GM23338 (cell line): ENCODE measurements at regions not wholly inside any gene's neighbourhood (a gene's known extent, or its start where the extent isn't known, plus 50 kb on each side); places are given as distances from the start of the nearest gene placed in this dataset.

ENCODE experiments used
- ATAC-seq: fragments of 200-7000 bp; cut with Tn5 transposase; 3 replicates; pipeline ENCODE4 v1.9.1; 2020
- DNase-seq: peaks from one replicate; pipeline ENCODE4 v3.0.0-alpha.2; 2015; ENCODE audit warnings: low spot score
- H2AFZ ChIP-seq: fragments of 200-600 bp; sonication (generic); 2 replicates; pipeline ENCODE4 v1.8.0; 2016; ENCODE audit warnings: antibody characterized with exemption, mild to moderate bottlenecking, moderate library complexity
- H3F3A ChIP-seq: fragments of 200-600 bp; sonication (generic); replicated peaks from 2 replicates; pipeline ENCODE4 v1.8.0; 2017; ENCODE audit warnings: antibody characterized with exemption, mixed run types, low read depth
- H3K27ac ChIP-seq: fragments of 200-600 bp; sonication (generic); 2 replicates; pipeline ENCODE4 v1.6.1; 2016; ENCODE audit warnings: low read depth
- H3K27me3 ChIP-seq: fragments of 200-600 bp; sonication (generic); 2 replicates; pipeline ENCODE4 v1.8.0; 2016; ENCODE audit warnings: mild to moderate bottlenecking, mixed run types, moderate library complexity; ENCODE audit not compliant: insufficient read depth
- H3K36me3 ChIP-seq: fragments of 200-600 bp; sonication (generic); 2 replicates; pipeline ENCODE4 v1.8.0; 2016; ENCODE audit warnings: mild to moderate bottlenecking; ENCODE audit not compliant: insufficient read depth
- H3K4me1 ChIP-seq: fragments of 200-600 bp; sonication (generic); 2 replicates; pipeline ENCODE4 v1.8.0; 2016; ENCODE audit warnings: mild to moderate bottlenecking, moderate library complexity; ENCODE audit not compliant: insufficient read depth
- H3K4me2 ChIP-seq: fragments of 200-600 bp; sonication (generic); 2 replicates; pipeline ENCODE4 v1.7.1; 2017; ENCODE audit warnings: mixed run types
- H3K4me3 ChIP-seq: fragments of 200-600 bp; sonication (generic); 2 replicates; pipeline ENCODE4 v1.6.1; 2016; ENCODE audit warnings: mixed run types
- H3K79me2 ChIP-seq: fragments of 200-600 bp; sonication (generic); replicated peaks from 2 replicates; pipeline ENCODE4 v1.8.0; 2017; ENCODE audit warnings: mild to moderate bottlenecking; ENCODE audit not compliant: insufficient read depth
- H3K9me2 ChIP-seq: fragments of 200-600 bp; sonication (generic); 2 replicates; pipeline ENCODE4 v1.8.0; 2017; ENCODE audit not compliant: insufficient read depth
- H4K20me1 ChIP-seq: fragments of 200-600 bp; sonication (generic); replicated peaks from 2 replicates; pipeline ENCODE4 v1.8.0; 2017; ENCODE audit warnings: mild to moderate bottlenecking; ENCODE audit not compliant: insufficient read depth
- H3K27ac Mint-ChIP-seq: 2 replicates; pipeline ENCODE4 v1.8.0; 2020; ENCODE audit warnings: inconsistent platforms, mild to moderate bottlenecking, moderate library complexity, mixed read lengths
- H3K27me3 Mint-ChIP-seq: 3 replicates; pipeline ENCODE4 v1.8.0; 2022; ENCODE audit warnings: low read depth, mild to moderate bottlenecking, moderate library complexity, mixed read lengths, inconsistent platforms; ENCODE audit not compliant: insufficient read depth, poor library complexity
- H3K36me3 Mint-ChIP-seq: 3 replicates; pipeline ENCODE4 v1.8.0; 2021; ENCODE audit warnings: low read depth, mild to moderate bottlenecking, inconsistent platforms, moderate library complexity, mixed read lengths
- H3K4me1 Mint-ChIP-seq: 3 replicates; pipeline ENCODE4 v1.8.0; 2020; ENCODE audit warnings: mild to moderate bottlenecking, inconsistent platforms, mixed read lengths
- H3K4me3 Mint-ChIP-seq: 3 replicates; pipeline ENCODE4 v1.8.0; 2021; ENCODE audit warnings: moderate library complexity, mild to moderate bottlenecking, inconsistent platforms, mixed read lengths
- H3K9me3 Mint-ChIP-seq: 3 replicates; pipeline ENCODE4 v1.8.0; 2020; ENCODE audit warnings: moderate library complexity, mild to moderate bottlenecking, inconsistent platforms, mixed read lengths
- CREB1 ChIP-seq: fragments of 250-450 bp; sonication (Bioruptor Pico); IDR thresholded peaks from 2 replicates; pipeline ENCODE4 v1.5.0; 2020; ENCODE audit warnings: low read depth, mild to moderate bottlenecking, moderate library complexity
- EZH2 ChIP-seq: fragments of 200-600 bp; sonication (generic); IDR thresholded peaks from one replicate; pipeline ENCODE4 v1.8.0; 2017; ENCODE audit warnings: antibody characterized with exemption, mild to moderate bottlenecking, low read depth; ENCODE audit not compliant: unreplicated experiment
- EZH2phosphoT487 ChIP-seq: fragments of 200-600 bp; sonication (generic); IDR thresholded peaks from one replicate; pipeline ENCODE4 v1.8.1; 2018; ENCODE audit warnings: antibody characterized with exemption; ENCODE audit not compliant: unreplicated experiment
- NANOG ChIP-seq: IDR thresholded peaks from 2 replicates; pipeline ENCODE4 v1.6.1; 2016; ENCODE audit warnings: antibody characterized with exemption, borderline replicate concordance
- ZNF114 ChIP-seq: fragments of 250-450 bp; sonication (Bioruptor Pico); IDR thresholded peaks from 2 replicates; pipeline ENCODE4 v1.5.0; 2020; ENCODE audit warnings: mild to moderate bottlenecking, moderate library complexity
- TF ChIP-seq, protein P1 (sequence below), 2 experiments: fragments of 200-600 bp in 1 of 2; sonication (generic) in 1 of 2; conservative IDR thresholded peaks; 2 replicates each; pipeline versions ENCODE4 v1.5.1 to v1.6.1; 2016 to 2017; ENCODE audit warnings: antibody characterized with exemption in 2 of 2, low read depth in 2 of 2, mild to moderate bottlenecking in 2 of 2, moderate library complexity in 1 of 2
- TF ChIP-seq, protein P2 (sequence below): IDR thresholded peaks from one replicate; pipeline ENCODE4 v1.6.1; 2018; ENCODE audit warnings: antibody characterized with exemption; ENCODE audit not compliant: unreplicated experiment
- TF ChIP-seq, protein P3 (sequence below): IDR thresholded peaks from 2 replicates; pipeline ENCODE4 v1.6.1; 2016; ENCODE audit warnings: antibody characterized with exemption

- H2AFZ ChIP-seq = no peak overlapping the region
- no peak overlapping the region for H3K27ac ChIP-seq
- no peak overlapping the region for H3K4me3 Mint-ChIP-seq
- no peaks in the 10 kb centered on the region for H3F3A ChIP-seq
- H3K9me2 ChIP-seq = no peaks in the 10 kb centered on the region
- H3K36me3 ChIP-seq = 0 out of 2 replicates have a peak, but pooled peaks cover 5% of the 10 kb centered on the region
- H3K36me3 Mint-ChIP-seq = peaks cover 38% of the 10 kb centered on the region
- peaks cover 59% of the 10 kb centered on the region for H3K9me3 Mint-ChIP-seq
- TF ChIP-seq, protein P1, sequence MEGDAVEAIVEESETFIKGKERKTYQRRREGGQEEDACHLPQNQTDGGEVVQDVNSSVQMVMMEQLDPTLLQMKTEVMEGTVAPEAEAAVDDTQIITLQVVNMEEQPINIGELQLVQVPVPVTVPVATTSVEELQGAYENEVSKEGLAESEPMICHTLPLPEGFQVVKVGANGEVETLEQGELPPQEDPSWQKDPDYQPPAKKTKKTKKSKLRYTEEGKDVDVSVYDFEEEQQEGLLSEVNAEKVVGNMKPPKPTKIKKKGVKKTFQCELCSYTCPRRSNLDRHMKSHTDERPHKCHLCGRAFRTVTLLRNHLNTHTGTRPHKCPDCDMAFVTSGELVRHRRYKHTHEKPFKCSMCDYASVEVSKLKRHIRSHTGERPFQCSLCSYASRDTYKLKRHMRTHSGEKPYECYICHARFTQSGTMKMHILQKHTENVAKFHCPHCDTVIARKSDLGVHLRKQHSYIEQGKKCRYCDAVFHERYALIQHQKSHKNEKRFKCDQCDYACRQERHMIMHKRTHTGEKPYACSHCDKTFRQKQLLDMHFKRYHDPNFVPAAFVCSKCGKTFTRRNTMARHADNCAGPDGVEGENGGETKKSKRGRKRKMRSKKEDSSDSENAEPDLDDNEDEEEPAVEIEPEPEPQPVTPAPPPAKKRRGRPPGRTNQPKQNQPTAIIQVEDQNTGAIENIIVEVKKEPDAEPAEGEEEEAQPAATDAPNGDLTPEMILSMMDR (conservative IDR thresholded peaks at IDR 0.05; ENCODE audit: low read depth in 2 of 2) = no peak
- DNase-seq (no peak), ATAC-seq (no peak)
- peaks cover 28% of the 10 kb centered on the region for H3K27me3 ChIP-seq
- no peak overlapping the region for H3K4me3 ChIP-seq
- H3K4me1 Mint-ChIP-seq = no peaks in the 10 kb centered on the region
- no peaks in the 10 kb centered on the region for H4K20me1 ChIP-seq
- no peaks in the 10 kb centered on the region for H3K79me2 ChIP-seq
- no peak overlapping the region for H3K4me2 ChIP-seq
- H3K27ac Mint-ChIP-seq = no peak overlapping the region
- no peaks in the 10 kb centered on the region for H3K4me1 ChIP-seq
- H3K27me3 Mint-ChIP-seq = peaks cover 19% of the 10 kb centered on the region
These were observed 91.1 kb upstream of the ANKRD30BL start for GRCh38 chr2:132252894-132253264.

- Mint-ChIP-seq H3K36me3 (peaks cover 38% of the 10 kb centered on the region), H3K27ac (no peak overlapping the region), H3K4me3 (no peak overlapping the region), H3K27me3 (peaks cover 22% of the 10 kb centered on the region), H3K4me1 (no peaks in the 10 kb centered on the region), H3K9me3 (peaks cover 55% of the 10 kb centered on the region)
- Histone ChIP-seq H3K9me2 (no peaks in the 10 kb centered on the region), H4K20me1 (no peaks in the 10 kb centered on the region), H3K27ac (no peak overlapping the region), H3K4me2 (no peak overlapping the region), H3K27me3 (peaks cover 36% of the 10 kb centered on the region), H3K36me3 (0 out of 2 replicates have a peak, but pooled peaks cover 5% of the 10 kb centered on the region), H3K4me1 (no peaks in the 10 kb centered on the region), H3F3A (no peaks in the 10 kb centered on the region), H3K79me2 (no peaks in the 10 kb centered on the region), H3K4me3 (no peak overlapping the region), H2AFZ (no peak overlapping the region)
- DNase-seq (no peak), ATAC-seq (no peak)
- no peak for TF ChIP-seq EZH2
- TF ChIP-seq NANOG = no peak
- TF ChIP-seq EZH2phosphoT487 = no peak
- no peak for TF ChIP-seq ZNF114 (CRISPR knock-in tag)
- TF ChIP-seq, protein P2, sequence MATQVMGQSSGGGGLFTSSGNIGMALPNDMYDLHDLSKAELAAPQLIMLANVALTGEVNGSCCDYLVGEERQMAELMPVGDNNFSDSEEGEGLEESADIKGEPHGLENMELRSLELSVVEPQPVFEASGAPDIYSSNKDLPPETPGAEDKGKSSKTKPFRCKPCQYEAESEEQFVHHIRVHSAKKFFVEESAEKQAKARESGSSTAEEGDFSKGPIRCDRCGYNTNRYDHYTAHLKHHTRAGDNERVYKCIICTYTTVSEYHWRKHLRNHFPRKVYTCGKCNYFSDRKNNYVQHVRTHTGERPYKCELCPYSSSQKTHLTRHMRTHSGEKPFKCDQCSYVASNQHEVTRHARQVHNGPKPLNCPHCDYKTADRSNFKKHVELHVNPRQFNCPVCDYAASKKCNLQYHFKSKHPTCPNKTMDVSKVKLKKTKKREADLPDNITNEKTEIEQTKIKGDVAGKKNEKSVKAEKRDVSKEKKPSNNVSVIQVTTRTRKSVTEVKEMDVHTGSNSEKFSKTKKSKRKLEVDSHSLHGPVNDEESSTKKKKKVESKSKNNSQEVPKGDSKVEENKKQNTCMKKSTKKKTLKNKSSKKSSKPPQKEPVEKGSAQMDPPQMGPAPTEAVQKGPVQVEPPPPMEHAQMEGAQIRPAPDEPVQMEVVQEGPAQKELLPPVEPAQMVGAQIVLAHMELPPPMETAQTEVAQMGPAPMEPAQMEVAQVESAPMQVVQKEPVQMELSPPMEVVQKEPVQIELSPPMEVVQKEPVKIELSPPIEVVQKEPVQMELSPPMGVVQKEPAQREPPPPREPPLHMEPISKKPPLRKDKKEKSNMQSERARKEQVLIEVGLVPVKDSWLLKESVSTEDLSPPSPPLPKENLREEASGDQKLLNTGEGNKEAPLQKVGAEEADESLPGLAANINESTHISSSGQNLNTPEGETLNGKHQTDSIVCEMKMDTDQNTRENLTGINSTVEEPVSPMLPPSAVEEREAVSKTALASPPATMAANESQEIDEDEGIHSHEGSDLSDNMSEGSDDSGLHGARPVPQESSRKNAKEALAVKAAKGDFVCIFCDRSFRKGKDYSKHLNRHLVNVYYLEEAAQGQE = no peak
- no peak for TF ChIP-seq CREB1 (CRISPR knock-in tag)
- TF ChIP-seq, protein P3, sequence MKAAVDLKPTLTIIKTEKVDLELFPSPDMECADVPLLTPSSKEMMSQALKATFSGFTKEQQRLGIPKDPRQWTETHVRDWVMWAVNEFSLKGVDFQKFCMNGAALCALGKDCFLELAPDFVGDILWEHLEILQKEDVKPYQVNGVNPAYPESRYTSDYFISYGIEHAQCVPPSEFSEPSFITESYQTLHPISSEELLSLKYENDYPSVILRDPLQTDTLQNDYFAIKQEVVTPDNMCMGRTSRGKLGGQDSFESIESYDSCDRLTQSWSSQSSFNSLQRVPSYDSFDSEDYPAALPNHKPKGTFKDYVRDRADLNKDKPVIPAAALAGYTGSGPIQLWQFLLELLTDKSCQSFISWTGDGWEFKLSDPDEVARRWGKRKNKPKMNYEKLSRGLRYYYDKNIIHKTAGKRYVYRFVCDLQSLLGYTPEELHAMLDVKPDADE = no peak
These were observed 91.9 kb upstream of the ANKRD30BL start for GRCh38 chr2:132253496-132254305.
